H9 (cell line): ENCODE measurements at regions not wholly inside any gene's neighbourhood (a gene's known extent, or its start where the extent isn't known, plus 50 kb on each side); places are given as distances from the start of the nearest gene placed in this dataset.

Source experiments
- DNase-seq: peaks from one replicate; pipeline ENCODE4 v3.0.0-alpha.2; 2017
- H2AFZ ChIP-seq: one replicate; pipeline ENCODE4 v1.6.1; 2013; ENCODE audit warnings: mild to moderate bottlenecking, low read length, control low read depth, moderate library complexity
- H2AK5ac ChIP-seq: 2 replicates; pipeline ENCODE4 v1.6.1; 2013; ENCODE audit warnings: low read length, control low read depth, mixed read lengths; ENCODE audit not compliant: insufficient read length
- H2BK120ac ChIP-seq: one replicate; pipeline ENCODE4 v1.6.1; 2013; ENCODE audit warnings: low read depth, mild to moderate bottlenecking, low read length, control low read depth, inconsistent platforms; ENCODE audit not compliant: poor library complexity, severe bottlenecking
- H2BK12ac ChIP-seq: 2 replicates; pipeline ENCODE4 v1.6.1; 2013; ENCODE audit warnings: low read length, control low read depth, mixed read lengths, low read depth; ENCODE audit not compliant: insufficient read length
- H2BK15ac ChIP-seq: 2 replicates; pipeline ENCODE4 v1.6.1; 2013; ENCODE audit warnings: low read depth, low read length, control low read depth
- H2BK20ac ChIP-seq: one replicate; pipeline ENCODE4 v1.6.1; 2013; ENCODE audit warnings: low read depth, mild to moderate bottlenecking, low read length, control low read depth, inconsistent platforms; ENCODE audit not compliant: poor library complexity, severe bottlenecking
- H2BK5ac ChIP-seq: 2 replicates; pipeline ENCODE4 v1.6.1; 2013; ENCODE audit warnings: low read length, control low read depth, mixed read lengths; ENCODE audit not compliant: insufficient read length
- H3K14ac ChIP-seq: 2 replicates; pipeline ENCODE4 v1.6.1; 2013; ENCODE audit warnings: low read length, control low read depth; ENCODE audit not compliant: insufficient read depth
- H3K18ac ChIP-seq: 2 replicates; pipeline ENCODE4 v1.6.1; 2013; ENCODE audit warnings: low read depth, mild to moderate bottlenecking, mixed read lengths, low read length, control low read depth; ENCODE audit not compliant: insufficient read length
- H3K23ac ChIP-seq: 2 replicates; pipeline ENCODE4 v1.6.1; 2013; ENCODE audit warnings: low read length, control low read depth, mixed read lengths, low read depth; ENCODE audit not compliant: insufficient read length
- H3K23me2 ChIP-seq: 2 replicates; pipeline ENCODE4 v1.6.1; 2013; ENCODE audit warnings: low read depth, mild to moderate bottlenecking, mixed read lengths, low read length, control low read depth; ENCODE audit not compliant: insufficient read length, poor library complexity, severe bottlenecking
- H3K27ac ChIP-seq: 2 replicates; pipeline ENCODE4 v1.5.1; 2013; ENCODE audit warnings: low read length, control low read depth, mixed read lengths, low read depth; ENCODE audit not compliant: insufficient read length
- H3K27me3 ChIP-seq: 2 replicates; pipeline ENCODE4 v1.6.1; 2013; ENCODE audit warnings: low read length, control low read depth, inconsistent platforms; ENCODE audit not compliant: insufficient read depth
- H3K4ac ChIP-seq: 2 replicates; pipeline ENCODE4 v1.6.1; 2013; ENCODE audit warnings: low read depth, mild to moderate bottlenecking, control low read depth, inconsistent platforms, low read length, moderate library complexity
- H3K4me1 ChIP-seq: 2 replicates; pipeline ENCODE4 v1.6.1; 2013; ENCODE audit warnings: low read length, control low read depth, inconsistent platforms; ENCODE audit not compliant: insufficient read depth
- H3K4me2 ChIP-seq: 2 replicates; pipeline ENCODE4 v1.6.1; 2013; ENCODE audit warnings: low read length, control low read depth, mixed read lengths; ENCODE audit not compliant: insufficient read length, insufficient read depth
- H3K56ac ChIP-seq: 2 replicates; pipeline ENCODE4 v1.6.1; 2013; ENCODE audit warnings: low read depth, mild to moderate bottlenecking, mixed read lengths, low read length, control low read depth; ENCODE audit not compliant: insufficient read length
- H3K79me1 ChIP-seq: 2 replicates; pipeline ENCODE4 v1.6.1; 2013; ENCODE audit warnings: low read depth, mild to moderate bottlenecking, moderate library complexity, low read length, control low read depth, inconsistent platforms; ENCODE audit not compliant: insufficient read depth, poor library complexity, severe bottlenecking
- H3K79me2 ChIP-seq: 2 replicates; pipeline ENCODE4 v1.6.1; 2013; ENCODE audit warnings: low read length, control low read depth, inconsistent platforms; ENCODE audit not compliant: insufficient read depth
- H3K9ac ChIP-seq: 2 replicates; pipeline ENCODE4 v1.6.1; 2013; ENCODE audit warnings: low read length, control low read depth, mixed read lengths; ENCODE audit not compliant: insufficient read length; ENCODE audit errors: extremely low read depth
- H3K9me3 ChIP-seq: one replicate; pipeline ENCODE4 v1.6.1; 2013; ENCODE audit warnings: low read depth, low read length, inconsistent platforms; ENCODE audit not compliant: control insufficient read depth
- H3T11ph ChIP-seq: one replicate; pipeline ENCODE4 v1.6.1; 2013; ENCODE audit warnings: mild to moderate bottlenecking, low read length, control low read depth, inconsistent platforms
- H4K20me1 ChIP-seq: one replicate; pipeline ENCODE4 v1.6.1; 2013; ENCODE audit not compliant: control insufficient read depth, insufficient read length, insufficient read depth
- H4K5ac ChIP-seq: 2 replicates; pipeline ENCODE4 v1.6.1; 2013; ENCODE audit warnings: low read depth, mild to moderate bottlenecking, mixed read lengths, low read length, control low read depth; ENCODE audit not compliant: insufficient read length
- H4K8ac ChIP-seq: replicated peaks from 2 replicates; pipeline ENCODE4 v1.6.1; 2013; ENCODE audit warnings: low read length, control low read depth, mixed read lengths, low read depth; ENCODE audit not compliant: insufficient read length
- H4K91ac ChIP-seq: 2 replicates; pipeline ENCODE4 v1.6.1; 2013; ENCODE audit warnings: low read depth, mild to moderate bottlenecking, moderate library complexity, mixed read lengths, low read length, control low read depth; ENCODE audit not compliant: insufficient read length
- H3K27ac Mint-ChIP-seq, 3 experiments: 2 replicates in 2 of 3; 3 replicates in 1 of 3; pipeline ENCODE4 v1.8.0; 2020 to 2021; ENCODE audit warnings: mixed read lengths in 3 of 3, mild to moderate bottlenecking in 1 of 3, moderate library complexity in 1 of 3
- H3K27me3 Mint-ChIP-seq: 2 replicates; pipeline ENCODE4 v1.8.0; 2021; ENCODE audit warnings: low read depth, mild to moderate bottlenecking, moderate library complexity, mixed read lengths
- H3K36me3 Mint-ChIP-seq, 3 experiments: 2 replicates in 2 of 3; 3 replicates in 1 of 3; pipeline ENCODE4 v1.8.0; 2020 to 2021; ENCODE audit warnings: low read depth in 3 of 3, mixed read lengths in 3 of 3; ENCODE audit not compliant: insufficient read depth in 1 of 3
- H3K4me1 Mint-ChIP-seq, 2 experiments: 2 replicates each; pipeline ENCODE4 v1.8.0; 2020; ENCODE audit warnings: mixed read lengths in 2 of 2
- H3K4me3 Mint-ChIP-seq, 2 experiments: 2 replicates in 1 of 2; 3 replicates in 1 of 2; pipeline ENCODE4 v1.8.0; 2020 to 2021; ENCODE audit warnings: mild to moderate bottlenecking in 2 of 2, mixed read lengths in 2 of 2, moderate library complexity in 1 of 2
- H3K9me3 Mint-ChIP-seq, 2 experiments: 2 replicates in 1 of 2; 3 replicates in 1 of 2; pipeline ENCODE4 v1.8.0; 2020; ENCODE audit warnings: mild to moderate bottlenecking in 2 of 2, mixed read lengths in 2 of 2, moderate library complexity in 1 of 2
- CTCF ChIP-seq: fragments of 200-600 bp; sonication (generic); conservative IDR thresholded peaks from 3 replicates; pipeline ENCODE4 v1.8.0; 2021; ENCODE audit warnings: antibody characterized with exemption, mild to moderate bottlenecking
- WGBS: extraction: QIAGEN DNeasy Blood & Tissue Kit; methylation state at CpG from one replicate; pipeline ENCODE4 v1.1.7; 2013; ENCODE audit warnings: missing lambda C conversion rate, low lambda C conversion rate, mixed read lengths; ENCODE audit not compliant: insufficient read length; ENCODE audit errors: extremely low coverage; 5-methylcytosine and 5-hydroxymethylcytosine counted together

- Histone ChIP-seq H3K23me2 (no peaks in the 10 kb centered on the region), H3K79me2 (no peaks in the 10 kb centered on the region), H3K79me1 (no peaks in the 10 kb centered on the region), H2AFZ (no peak overlapping the region), H2BK120ac (no peak overlapping the region), H4K8ac (no peak overlapping the region), H2AK5ac (no peak overlapping the region), H2BK5ac (no peak overlapping the region), H3K4me1 (no peaks in the 10 kb centered on the region), H3K18ac (no peak overlapping the region), H3K9me3 (no peaks in the 10 kb centered on the region), H2BK12ac (no peak overlapping the region), H4K20me1 (no peaks in the 10 kb centered on the region), H2BK15ac (no peak overlapping the region), H3T11ph (no peak overlapping the region), H4K91ac (no peak overlapping the region), H3K4me2 (no peak overlapping the region), H4K5ac (no peak overlapping the region), H3K4ac (no peak overlapping the region), H3K56ac (no peak overlapping the region), H3K14ac (no peak overlapping the region), H2BK20ac (no peak overlapping the region), H3K23ac (no peak overlapping the region), H3K27me3 (no peaks in the 10 kb centered on the region), H3K27ac (no peak overlapping the region), H3K9ac (no peak overlapping the region)
- Mint-ChIP-seq H3K4me3 (no peak overlapping the region), H3K36me3 (no peaks in the 10 kb centered on the region; a peak in 2 of 7 replicates), H3K27ac (no peak overlapping the region), H3K9me3 (peaks cover 4 to 8% of the 10 kb centered on the region in 2 experiments; a peak in 2 of 5 replicates), H3K4me1 (no peaks in the 10 kb centered on the region), H3K27me3 (peaks cover 2% of the 10 kb centered on the region; the same call in 1 of the 2 replicates)
- DNase-seq, result no peak
- no peak for TF ChIP-seq CTCF
- no CpG with 5 or more reads among the region's 6 CpGs for WGBS
These were observed 345.3 kb downstream of the TFAP2B start for GRCh38 chr6:51163843-51164529.
